BE2C (cell line): ENCODE measurements at regions not wholly inside any gene's neighbourhood (a gene's known extent, or its start where the extent isn't known, plus 50 kb on each side); places are given as distances from the start of the nearest gene placed in this dataset.

Experiments
- DNase-seq: peaks from one replicate; pipeline ENCODE4 v3.0.0-alpha.2; 2020
- H3K27me3 ChIP-seq: fragments of 250-450 bp; sonication (Bioruptor Pico); 2 replicates; pipeline ENCODE4 v1.5.1; 2020; ENCODE audit warnings: mild to moderate bottlenecking
- H3K36me3 ChIP-seq: fragments of 250-450 bp; sonication (Bioruptor Pico); 2 replicates; pipeline ENCODE4 v1.5.1; 2020; ENCODE audit warnings: mild to moderate bottlenecking
- H3K4me1 ChIP-seq: fragments of 250-450 bp; sonication (Bioruptor Pico); 2 replicates; pipeline ENCODE4 v1.5.1; 2020
- H3K4me3 ChIP-seq: 2 replicates; pipeline ENCODE4 v1.5.1; 2011; ENCODE audit warnings: low read depth, low read length
- H3K9me3 ChIP-seq: fragments of 250-450 bp; sonication (Bioruptor Pico); 2 replicates; pipeline ENCODE4 v1.5.1; 2020
- TF ChIP-seq, protein P1 (sequence below): IDR thresholded peaks from 2 replicates; pipeline ENCODE4 v1.5.1; 2012; ENCODE audit warnings: mild to moderate bottlenecking, low read depth, low read length

- Histone ChIP-seq H3K36me3 (no peaks in the 10 kb centered on the region), H3K4me1 (peaks cover 14% of the 10 kb centered on the region), H3K27me3 (no peaks in the 10 kb centered on the region), H3K4me3 (no peak overlapping the region), H3K9me3 (peaks cover 3% of the 10 kb centered on the region; the same call in 1 of the 2 replicates)
- DNase-seq, result no peak
- TF ChIP-seq, protein P1, sequence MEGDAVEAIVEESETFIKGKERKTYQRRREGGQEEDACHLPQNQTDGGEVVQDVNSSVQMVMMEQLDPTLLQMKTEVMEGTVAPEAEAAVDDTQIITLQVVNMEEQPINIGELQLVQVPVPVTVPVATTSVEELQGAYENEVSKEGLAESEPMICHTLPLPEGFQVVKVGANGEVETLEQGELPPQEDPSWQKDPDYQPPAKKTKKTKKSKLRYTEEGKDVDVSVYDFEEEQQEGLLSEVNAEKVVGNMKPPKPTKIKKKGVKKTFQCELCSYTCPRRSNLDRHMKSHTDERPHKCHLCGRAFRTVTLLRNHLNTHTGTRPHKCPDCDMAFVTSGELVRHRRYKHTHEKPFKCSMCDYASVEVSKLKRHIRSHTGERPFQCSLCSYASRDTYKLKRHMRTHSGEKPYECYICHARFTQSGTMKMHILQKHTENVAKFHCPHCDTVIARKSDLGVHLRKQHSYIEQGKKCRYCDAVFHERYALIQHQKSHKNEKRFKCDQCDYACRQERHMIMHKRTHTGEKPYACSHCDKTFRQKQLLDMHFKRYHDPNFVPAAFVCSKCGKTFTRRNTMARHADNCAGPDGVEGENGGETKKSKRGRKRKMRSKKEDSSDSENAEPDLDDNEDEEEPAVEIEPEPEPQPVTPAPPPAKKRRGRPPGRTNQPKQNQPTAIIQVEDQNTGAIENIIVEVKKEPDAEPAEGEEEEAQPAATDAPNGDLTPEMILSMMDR, result no peak
Measured at GRCh38 chr13:29677627-29678026, 82.1 kb upstream of the SLC7A1 start.

GRCh38 chr13:29676941-29677452 lies 81.5 kb upstream of the SLC7A1 start:
- no peak for DNase-seq
- TF ChIP-seq, protein P1, result no peak
- Histone ChIP-seq H3K4me3 (no peak overlapping the region), H3K27me3 (no peaks in the 10 kb centered on the region), H3K36me3 (no peaks in the 10 kb centered on the region), H3K4me1 (peaks cover 14% of the 10 kb centered on the region), H3K9me3 (peaks cover 3% of the 10 kb centered on the region; the same call in 1 of the 2 replicates)

- H3K4me1 ChIP-seq, result peaks cover 14% of the 10 kb centered on the region
- H3K36me3 ChIP-seq, result no peaks in the 10 kb centered on the region
- no peaks in the 10 kb centered on the region for H3K27me3 ChIP-seq
- DNase-seq, result no peak
- no peak overlapping the region for H3K4me3 ChIP-seq
- TF ChIP-seq, protein P1, result no peak
- peaks cover 3% of the 10 kb centered on the region; the same call in 1 of the 2 replicates for H3K9me3 ChIP-seq
Measured at GRCh38 chr13:29676535-29676934, 81.0 kb upstream of the SLC7A1 start.

DNA sequence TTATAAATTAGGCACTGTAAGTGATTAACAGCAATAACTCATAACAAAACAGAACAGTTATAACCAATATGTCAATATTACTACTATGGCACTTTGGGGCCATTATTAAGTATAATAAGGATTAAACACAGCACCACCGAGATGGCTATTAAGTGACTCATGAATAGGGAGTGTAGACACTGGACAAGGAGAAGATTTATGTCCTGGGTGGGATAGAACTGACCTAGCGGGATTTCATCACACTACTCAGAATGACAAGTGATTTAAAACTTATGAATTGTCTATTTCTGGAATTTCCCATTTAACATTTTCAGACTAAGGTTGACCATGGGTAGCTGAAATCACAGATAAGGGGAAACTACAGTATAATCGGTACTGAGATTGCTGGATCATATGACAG lies 79.0 kb upstream of the SLC7A1 start:
- TF ChIP-seq, protein P1, result no peak
- Histone ChIP-seq H3K4me3 (no peak overlapping the region), H3K4me1 (peaks cover 9% of the 10 kb centered on the region), H3K9me3 (0 out of 2 replicates have a peak, but pooled peaks cover 3% of the 10 kb centered on the region), H3K27me3 (no peaks in the 10 kb centered on the region), H3K36me3 (no peaks in the 10 kb centered on the region)
- DNase-seq, result no peak

DNA sequence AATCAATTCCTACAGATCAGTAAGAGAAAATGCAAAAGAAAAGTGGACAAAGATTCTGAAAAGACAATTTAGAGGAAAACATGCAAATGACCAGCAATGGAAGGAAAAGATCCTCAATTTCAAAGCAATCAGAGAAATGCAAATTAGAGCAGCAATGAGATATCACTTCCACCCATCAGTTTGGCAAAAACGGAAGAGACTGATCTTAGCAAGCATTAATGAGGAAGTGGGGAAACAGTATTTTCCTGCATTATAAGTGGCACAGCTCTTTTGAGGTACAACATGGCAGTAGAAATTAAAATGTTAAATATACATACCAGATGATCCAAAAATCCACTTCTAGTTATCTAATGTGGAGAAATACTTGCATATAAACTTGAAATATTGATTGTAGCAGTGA lies 69.1 kb upstream of the SLC7A1 start:
- Histone ChIP-seq H3K36me3 (no peaks in the 10 kb centered on the region), H3K4me1 (no peaks in the 10 kb centered on the region), H3K9me3 (no peaks in the 10 kb centered on the region), H3K4me3 (no peak overlapping the region), H3K27me3 (no peaks in the 10 kb centered on the region)
- no peak for DNase-seq
- TF ChIP-seq, protein P1, result no peak

- Histone ChIP-seq H3K4me3 (no peak overlapping the region), H3K4me1 (no peaks in the 10 kb centered on the region), H3K36me3 (no peaks in the 10 kb centered on the region), H3K27me3 (no peaks in the 10 kb centered on the region), H3K9me3 (no peaks in the 10 kb centered on the region)
- TF ChIP-seq, protein P1, result no peak
- DNase-seq, result no peak
Measured at GRCh38 chr13:29654843-29655547, 59.5 kb upstream of the SLC7A1 start.
